GM18498 (cell line): ENCODE measurements at regions not wholly inside any gene's neighbourhood (a gene's known extent, or its start where the extent isn't known, plus 50 kb on each side); places are given as distances from the start of the nearest gene placed in this dataset.
"Not testable (repeated sequence)": the region's sequence is repeated elsewhere in the genome, so short reads cannot be mapped to it uniquely, and the experiment has no call there.

Experiments
- ATAC-seq: cut with Tn5 transposase; IDR thresholded peaks from one replicate; pipeline ENCODE4 v1.9.1; 2021; ENCODE audit warnings: mild to moderate bottlenecking, moderate library complexity; ENCODE audit not compliant: unreplicated experiment

- ATAC-seq, result no peak
These were observed 114.7 kb downstream of the SOX4 start for GRCh38 chr6:21708320-21708580.

GRCh38 chr6:21710216-21710615 is 116.7 kb downstream of the SOX4 start:
- no peak for ATAC-seq

- ATAC-seq, result no peak
These were observed 117.5 kb downstream of the SOX4 start for GRCh38 chr6:21710908-21711627.

- ATAC-seq, result no peak
These were observed 118.7 kb downstream of the SOX4 start for GRCh38 chr6:21712213-21712612.

GRCh38 chr6:21713481-21713880 is 119.9 kb downstream of the SOX4 start:
- no peak for ATAC-seq

- ATAC-seq, result no peak
These were observed 121.6 kb downstream of the SOX4 start for GRCh38 chr6:21715180-21715579.

- no peak for ATAC-seq
These were observed 129.0 kb downstream of the SOX4 start for GRCh38 chr6:21722510-21722909.

- ATAC-seq, result no peak
These were observed 133.1 kb downstream of the SOX4 start for GRCh38 chr6:21726676-21727075.

- no peak for ATAC-seq
These were observed 134.6 kb downstream of the SOX4 start for GRCh38 chr6:21728141-21728540.

- no peak for ATAC-seq
These were observed 135.9 kb downstream of the SOX4 start for GRCh38 chr6:21729431-21729830.

GRCh38 chr6:21730533-21730932 is 137.0 kb downstream of the SOX4 start:
- no peak for ATAC-seq

- ATAC-seq, result no peak
These were observed 138.0 kb downstream of the SOX4 start for GRCh38 chr6:21731411-21732031.

GRCh38 chr6:21732032-21732730 is 138.6 kb downstream of the SOX4 start:
- ATAC-seq, result not testable (repeated sequence)

GRCh38 chr6:21732731-21733130 is 139.2 kb downstream of the SOX4 start:
- ATAC-seq, result no peak

- ATAC-seq, result no peak
These were observed 139.8 kb downstream of the SOX4 start for GRCh38 chr6:21733311-21733710.

GRCh38 chr6:21734204-21734603 is 140.7 kb downstream of the SOX4 start:
- ATAC-seq, result no peak

- no peak for ATAC-seq
These were observed 144.9 kb downstream of the SOX4 start for GRCh38 chr6:21738180-21739094.

- ATAC-seq, result no peak
These were observed 145.7 kb downstream of the SOX4 start for GRCh38 chr6:21739241-21739640.

GRCh38 chr6:21739838-21740237 is 146.3 kb downstream of the SOX4 start:
- ATAC-seq, result no peak

GRCh38 chr6:21740376-21741124 is 147.0 kb downstream of the SOX4 start:
- ATAC-seq, result no peak
